HG02571 (cell line): ENCODE measurements at regions not wholly inside any gene's neighbourhood (a gene's known extent, or its start where the extent isn't known, plus 50 kb on each side); places are given as distances from the start of the nearest gene placed in this dataset.

Experiments
- ATAC-seq: cut with Tn5 transposase; IDR thresholded peaks from one replicate; pipeline ENCODE4 v1.9.1; 2021; ENCODE audit warnings: mild to moderate bottlenecking, moderate library complexity; ENCODE audit not compliant: unreplicated experiment

DNA sequence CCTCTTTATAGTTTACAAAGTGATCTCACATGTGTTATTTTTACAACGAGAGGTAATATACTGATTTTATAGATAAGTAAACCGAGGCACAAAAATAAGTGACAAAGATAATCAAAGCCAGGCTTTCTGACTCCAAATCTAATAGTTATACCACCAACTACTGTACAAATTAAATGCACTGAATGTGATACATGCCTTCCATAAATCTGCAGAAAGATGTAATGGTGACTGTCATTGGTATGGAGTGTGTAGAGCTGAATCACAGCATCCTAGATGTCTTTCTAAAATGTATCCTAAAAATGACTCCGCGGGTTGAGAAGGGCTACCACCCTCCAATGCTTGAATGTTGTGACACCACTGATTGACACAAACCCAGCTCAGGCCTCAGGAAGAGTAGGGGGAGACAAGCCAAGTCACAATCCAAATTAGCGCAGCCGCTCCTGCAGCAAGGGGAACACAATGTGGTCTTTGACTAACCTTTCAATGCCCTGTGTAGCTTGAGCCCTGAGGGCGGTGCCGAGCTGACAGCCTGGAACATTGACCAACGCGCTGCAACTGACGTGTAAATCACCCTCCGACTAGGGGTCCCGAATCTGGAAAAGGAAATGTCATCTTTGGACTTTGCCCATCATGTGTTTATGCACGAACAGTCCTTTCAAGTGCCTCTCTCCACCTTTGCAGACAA, 136.8 kb downstream of the OLIG3 start:
- no peak for ATAC-seq

DNA sequence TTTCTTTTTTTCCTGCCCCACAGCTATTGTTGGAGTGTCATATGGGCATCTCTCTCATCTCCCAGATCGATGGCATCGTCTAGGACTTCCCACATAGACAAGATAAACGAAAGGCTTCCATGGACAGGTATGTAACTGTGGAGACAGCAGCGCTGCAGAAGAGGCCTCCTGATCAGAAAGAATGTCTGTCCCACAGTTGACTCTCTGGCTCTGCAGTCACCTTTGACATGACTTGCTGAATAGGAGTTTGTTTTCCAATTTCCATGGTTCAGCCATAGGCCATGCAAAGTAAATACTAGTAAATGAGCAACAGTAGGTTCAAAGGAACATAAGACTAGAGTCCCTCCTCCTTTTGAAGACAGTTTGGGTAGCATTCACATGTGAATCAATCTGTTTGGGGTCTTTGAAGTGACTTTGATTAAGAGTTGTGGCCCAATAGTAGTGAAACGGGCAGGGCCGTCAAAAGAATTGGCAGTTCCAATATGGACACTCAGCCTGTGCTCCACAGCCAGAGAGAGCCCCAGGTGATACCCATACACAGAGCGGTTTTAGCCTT, 134.7 kb upstream of the IFNGR1 start:
- no peak for ATAC-seq

DNA sequence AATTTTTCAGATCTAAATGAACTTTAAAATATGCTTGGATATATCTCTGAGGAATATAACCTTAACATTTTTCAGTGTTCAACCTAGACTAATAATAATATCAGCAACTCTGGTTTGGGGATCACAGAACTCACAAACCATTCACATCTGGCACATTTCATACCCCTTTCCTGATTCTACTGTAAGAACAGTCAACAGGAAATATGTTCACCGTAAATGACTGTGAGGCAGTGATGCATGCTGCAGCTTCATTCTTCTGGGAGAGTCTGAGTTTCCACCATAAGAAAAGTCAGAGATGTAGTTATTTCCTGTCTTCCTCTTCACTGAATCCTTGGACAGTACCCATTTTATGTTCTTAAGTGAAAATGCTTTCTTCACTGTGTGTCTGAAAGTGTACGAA, 134.2 kb upstream of the IFNGR1 start:
- no peak for ATAC-seq

DNA sequence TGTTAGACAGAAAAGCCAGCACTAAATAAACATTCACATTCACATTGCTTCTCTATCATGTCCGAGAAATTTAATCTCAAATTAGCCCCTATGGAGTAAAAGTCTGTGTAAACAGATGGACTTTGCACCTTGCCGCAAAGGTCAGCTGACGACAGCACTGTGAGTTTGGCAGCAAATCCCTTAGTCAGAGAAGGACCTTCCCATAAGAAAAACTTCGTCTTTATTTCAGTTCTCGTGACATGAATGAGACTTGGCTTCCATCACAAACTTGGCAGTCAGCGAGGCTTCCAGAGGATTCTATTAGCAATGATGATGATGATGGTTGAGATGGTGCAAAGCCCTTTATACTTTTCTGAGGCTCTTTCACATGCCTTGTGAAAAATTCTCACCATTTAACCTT, 133.7 kb upstream of the IFNGR1 start:
- no peak for ATAC-seq

DNA sequence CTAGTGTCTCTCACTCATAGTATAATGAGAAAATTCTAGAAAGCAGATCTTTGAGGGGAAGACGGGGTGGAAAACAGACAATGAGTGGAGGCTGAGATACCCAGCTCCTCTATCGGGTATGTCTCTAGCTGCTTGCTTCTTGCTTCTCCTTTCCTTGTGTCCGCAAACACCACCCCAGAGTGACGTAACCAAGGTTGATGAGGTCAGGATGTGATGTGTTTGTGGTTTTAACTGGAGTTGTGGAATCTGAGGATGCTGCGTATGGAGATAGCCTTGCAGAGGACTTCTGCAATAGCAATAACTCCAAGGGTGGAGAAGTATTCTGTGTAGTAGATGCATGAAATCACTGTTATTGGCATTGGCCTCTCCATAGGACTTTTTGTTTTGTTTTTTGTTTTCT, 132.7 kb upstream of the IFNGR1 start:
- no peak for ATAC-seq

DNA sequence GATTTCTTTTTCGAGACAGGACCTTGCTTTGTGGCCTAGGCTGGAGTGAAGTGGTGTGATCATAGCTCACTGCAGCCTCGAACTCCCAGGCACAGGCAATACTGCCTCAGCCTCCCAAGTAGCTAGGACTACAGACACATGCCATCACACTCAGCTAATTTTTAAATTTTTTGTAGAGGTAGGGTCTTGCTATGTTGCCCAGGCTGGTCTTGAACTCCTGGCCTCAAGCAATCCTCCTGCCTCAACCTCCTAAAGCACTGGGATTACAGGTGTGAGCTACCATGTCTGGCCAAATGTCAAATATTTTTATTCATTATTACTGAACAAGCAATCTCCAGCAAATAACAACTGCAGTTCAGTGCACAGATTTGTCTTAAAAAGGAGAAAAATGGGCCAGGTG, 131.7 kb upstream of the IFNGR1 start:
- no peak for ATAC-seq

DNA sequence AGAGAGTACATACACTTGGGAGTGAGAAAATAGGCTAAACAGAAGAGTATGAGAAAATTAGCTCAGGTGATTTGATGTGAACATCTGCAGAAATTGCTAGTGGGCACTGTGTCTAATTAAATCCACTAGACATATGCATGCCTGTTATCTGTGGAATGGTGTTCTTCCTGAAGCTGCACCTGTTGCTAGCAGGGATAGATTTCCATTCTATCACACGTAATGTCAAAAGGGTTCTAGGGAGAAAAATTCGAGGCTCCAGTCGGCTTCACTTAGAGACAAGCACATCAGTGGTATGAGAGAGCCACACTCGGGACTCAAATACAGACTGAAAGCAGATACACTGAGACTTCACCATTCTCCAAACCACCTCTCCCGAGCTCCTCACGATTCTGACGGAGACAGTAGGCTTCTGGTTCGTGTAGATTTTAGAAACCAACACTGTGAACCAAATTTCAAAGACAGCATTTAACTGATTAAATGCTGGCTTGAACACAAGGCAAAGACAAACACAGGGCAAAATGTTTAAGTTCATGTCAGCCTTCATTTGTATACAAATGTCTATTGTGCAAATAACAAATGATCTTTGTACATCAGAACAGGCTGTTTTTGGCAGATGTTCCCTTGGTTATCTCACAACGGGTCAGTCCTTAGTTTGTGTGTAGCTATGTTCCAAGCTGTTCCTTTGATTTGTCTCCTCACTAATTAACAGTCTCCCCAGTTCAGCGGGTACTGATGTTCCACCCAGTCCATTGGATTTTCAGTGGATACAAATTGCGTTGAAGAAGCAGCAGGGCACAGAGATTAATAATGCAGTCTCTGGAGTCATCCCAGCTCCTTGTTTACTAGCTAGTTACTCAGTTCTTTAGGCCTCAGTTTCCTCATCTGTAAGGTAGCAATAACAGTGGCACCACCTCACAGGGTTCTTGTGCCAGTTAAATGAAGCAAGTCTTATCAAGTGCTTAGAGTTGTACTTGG, 131.0 kb upstream of the IFNGR1 start:
- no peak for ATAC-seq

DNA sequence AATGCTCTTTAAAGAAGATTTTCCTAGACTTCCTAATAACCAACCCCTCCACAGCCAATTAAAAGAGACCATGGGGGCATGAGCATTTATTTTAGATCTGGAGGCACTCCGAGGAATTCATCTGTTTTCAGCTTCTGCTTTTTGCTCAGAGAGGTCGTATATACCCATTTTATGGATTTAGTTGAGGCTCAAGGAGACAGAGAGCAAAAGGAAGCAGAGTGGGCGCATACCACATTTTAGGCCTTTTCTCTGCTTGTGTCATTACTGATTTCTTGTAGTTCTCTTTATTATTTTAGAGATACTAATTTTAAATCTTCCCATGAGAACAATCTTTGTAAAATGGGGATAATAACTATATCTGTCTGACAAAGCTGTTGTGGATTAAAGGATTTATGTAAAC, 129.6 kb upstream of the IFNGR1 start:
- no peak for ATAC-seq

DNA sequence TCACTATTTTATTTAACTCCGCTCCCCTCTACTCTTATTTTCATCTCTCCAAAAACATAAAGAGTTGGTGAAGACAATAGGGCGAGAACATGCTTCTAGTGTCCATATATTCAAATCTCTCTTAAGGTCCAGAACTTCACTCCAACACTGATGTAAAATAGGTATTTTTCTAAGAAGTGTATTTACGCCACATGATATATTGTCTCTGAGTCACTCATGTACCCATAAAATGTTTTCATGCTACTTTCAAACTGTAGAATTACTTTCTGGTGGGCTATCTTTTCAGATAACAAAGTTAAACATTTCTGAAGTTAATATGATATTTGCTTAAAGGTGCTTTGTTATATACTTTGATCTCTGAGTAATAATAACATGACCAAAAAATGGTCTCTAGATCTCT, 124.1 kb upstream of the IFNGR1 start:
- ATAC-seq = no peak

DNA sequence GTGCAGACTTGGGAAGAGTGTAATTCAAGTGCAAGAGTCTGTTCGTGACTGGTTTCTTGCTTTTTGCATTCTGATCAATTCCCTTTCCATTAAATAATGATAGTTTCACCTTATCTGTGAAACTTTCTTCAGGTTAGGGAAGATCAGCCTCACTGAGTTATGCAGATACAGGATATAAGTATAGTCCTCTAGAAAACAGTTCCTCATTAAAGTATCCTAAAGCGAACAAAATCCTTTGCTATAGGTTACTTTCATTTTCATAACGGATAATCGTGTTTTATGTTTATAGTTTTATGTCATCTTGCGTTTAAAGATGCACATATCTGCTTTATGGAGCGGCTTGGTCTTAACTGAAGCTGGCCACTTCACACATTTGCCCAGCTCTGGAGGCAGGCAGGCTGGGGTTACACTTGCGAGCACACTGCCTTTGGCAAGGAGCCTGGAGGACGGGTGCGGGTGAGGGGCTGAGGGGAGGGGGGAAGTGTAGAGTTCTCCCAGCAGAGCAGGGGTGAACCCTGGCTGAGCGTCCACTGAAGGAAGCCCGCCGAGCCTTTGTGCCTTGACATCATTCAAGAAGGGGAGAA, 123.5 kb upstream of the IFNGR1 start:
- no peak for ATAC-seq

DNA sequence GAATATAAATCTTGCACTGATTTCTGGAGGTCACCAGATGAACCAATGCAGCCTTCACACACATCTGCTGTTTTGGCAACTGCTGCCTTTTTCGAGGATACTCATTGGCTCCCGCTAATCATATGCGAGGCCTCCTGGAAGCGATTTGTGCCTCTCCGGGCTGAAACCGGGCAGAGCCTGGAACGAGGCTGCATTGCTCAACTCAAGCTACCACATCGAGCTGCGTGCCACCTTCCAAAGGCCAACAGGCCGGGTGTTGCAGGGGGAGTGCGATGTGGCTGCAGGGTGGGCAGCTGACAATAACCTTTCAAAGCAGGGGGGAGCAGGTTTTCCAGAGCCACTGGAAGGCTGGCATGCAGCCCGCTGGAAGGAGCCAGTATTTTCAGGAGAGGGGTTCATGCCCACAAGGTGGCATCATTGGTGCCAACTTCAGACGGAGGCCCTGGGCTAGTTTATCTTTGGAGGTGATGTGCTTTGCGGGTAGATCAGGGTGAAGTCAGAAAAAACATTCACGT, 122.6 kb upstream of the IFNGR1 start:
- no peak for ATAC-seq

DNA sequence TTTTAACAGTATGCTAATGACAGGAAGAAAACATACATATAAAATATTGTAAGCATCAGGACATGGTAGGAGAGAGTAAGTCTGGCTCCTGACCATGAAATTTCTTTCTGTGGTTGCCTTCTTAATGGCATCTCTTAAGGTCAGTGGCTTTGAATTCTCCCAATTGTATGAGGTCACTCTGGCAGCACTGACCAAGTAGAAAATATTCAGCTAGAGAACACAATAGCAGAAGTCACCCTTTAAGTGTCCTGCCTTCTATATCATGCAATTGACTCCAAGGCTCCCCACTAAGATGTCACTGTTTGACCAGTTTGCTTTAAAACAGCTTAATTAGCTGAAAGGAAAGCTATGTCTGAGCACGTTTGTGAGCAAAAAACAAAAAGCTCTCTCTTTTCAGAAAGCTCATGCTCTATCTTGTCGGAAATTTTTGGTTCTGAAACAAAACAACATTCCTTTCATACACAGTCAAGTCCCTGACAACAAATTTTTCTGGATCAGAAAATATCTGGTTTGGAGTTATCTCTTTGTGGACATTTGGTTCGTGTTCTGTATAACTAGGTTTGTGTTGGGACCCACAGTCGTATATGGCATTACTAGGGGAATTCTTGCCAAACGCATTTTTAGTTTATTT, 120.9 kb upstream of the IFNGR1 start:
- ATAC-seq = no peak

DNA sequence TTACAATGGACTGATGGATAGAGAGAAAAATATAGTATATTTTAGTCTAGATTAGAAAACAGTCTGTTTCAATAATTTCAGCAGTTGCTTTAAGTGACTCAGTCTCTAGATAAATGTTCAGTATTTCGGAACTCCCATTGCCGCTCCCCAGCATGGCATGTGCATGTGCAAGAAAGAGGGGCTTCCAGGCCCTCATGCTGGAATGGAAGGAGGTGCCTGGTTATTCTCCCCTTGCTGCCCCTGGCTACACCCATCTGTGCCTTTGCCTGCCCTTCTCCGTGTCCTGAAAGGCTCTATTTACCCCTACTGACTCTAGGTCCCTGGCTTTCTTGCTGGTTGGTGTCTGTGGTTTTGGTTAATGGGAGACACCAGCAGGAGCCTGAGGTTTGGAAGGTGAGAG, 115.7 kb upstream of the IFNGR1 start:
- no peak for ATAC-seq

DNA sequence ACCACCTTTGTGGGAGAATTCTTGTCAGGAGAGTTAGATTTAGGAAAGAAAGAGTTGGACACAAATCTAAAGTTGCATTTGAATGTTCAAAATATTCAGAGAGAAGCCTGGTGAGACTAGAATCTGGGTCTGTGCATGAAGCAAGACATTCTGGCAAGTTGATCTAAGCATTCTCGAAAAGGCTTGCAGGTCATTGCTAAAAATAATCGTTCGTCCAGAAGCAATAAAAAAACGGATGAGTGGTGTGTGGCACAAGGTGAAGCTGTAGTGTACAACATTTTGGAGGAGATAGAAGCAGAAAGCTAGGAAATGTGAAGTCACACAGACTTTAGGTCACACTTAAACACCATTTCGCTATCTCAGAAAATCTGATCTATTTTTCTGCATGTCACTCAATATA, 114.9 kb upstream of the IFNGR1 start:
- ATAC-seq = no peak

DNA sequence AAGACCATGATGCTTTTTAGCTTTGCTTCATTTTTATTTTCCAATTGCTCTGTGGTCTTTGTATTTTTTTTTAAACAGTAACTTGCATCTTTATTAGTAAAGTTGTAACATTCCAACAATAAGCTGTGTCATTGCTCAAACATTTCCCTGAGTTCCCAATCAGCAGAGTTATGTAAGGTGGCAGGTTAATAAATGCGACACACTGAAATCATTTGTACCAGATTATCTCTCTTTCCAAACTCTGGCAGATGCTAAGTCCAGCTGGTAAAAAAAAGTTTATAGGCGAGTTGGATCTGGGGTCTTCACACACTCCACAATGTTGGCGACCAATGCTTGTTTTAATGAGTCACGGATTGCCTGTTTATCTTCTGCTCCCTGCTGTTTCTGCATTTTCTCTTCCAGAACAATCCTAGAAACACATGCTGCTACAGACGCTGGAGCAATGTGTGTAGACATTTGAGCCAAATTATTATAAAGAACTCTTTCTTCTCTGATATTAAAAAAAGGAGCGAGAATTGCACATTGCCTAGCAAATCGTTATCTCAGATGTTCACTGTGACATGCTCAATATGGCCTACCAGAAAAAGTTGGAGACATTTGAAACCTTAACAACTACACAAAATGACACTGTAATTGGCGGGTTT, 113.6 kb upstream of the IFNGR1 start:
- no peak for ATAC-seq

DNA sequence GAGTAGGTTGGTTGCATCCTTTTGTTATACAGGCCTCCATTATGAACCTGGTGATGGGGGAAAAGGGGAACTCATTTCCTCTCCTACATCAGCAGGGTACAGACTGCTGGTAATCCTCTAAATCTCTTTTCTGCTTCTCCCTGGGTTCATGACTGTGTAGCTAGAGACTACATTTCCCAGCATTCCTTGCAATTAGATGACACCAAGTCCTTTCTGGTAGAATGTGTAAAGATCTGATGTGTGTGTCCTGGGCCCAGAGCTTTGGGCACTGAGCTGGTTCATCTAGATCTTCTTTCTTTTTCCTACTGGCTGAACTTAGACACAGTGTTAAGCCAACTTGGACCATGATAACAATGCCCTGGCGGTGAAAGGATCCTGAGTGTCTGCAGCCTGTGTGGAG, 104.7 kb upstream of the IFNGR1 start:
- no peak for ATAC-seq

DNA sequence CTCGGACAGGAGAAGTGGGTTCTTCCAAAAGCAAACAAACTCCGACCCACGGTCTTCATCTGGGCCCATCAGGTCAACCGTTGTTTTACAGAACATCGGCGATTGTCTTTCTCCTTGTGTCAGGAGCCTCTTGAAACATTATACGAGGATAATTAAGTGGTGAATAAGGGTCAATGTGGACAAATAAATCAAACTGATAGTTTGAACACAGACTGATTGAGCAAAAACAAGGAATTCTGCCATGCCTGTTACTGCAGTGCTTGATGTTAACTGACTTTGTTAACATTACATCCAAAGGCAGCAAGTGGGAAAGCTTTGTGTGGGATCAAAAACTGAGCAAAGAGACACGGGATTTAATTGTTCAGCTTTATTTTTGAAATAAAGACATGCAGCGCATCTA, 101.1 kb upstream of the IFNGR1 start:
- ATAC-seq = no peak

DNA sequence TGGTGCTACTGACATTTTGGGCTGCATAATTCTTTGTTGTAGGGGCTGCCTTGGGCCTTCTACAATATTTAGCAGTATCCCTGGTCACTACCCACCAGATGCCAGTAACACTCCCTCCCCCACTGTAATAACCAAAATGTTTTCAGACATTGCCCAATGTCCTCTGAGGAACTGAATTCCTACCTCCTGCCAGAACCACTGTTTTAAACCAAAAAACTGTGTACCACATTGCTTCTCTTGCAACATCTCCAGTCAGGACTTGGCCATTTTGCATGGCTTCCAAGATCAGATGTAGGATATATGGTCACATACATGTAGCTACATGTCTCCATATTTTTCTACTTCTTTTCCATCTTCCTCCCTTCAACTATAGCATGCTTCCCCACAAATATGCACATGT, 97.4 kb upstream of the IFNGR1 start:
- no peak for ATAC-seq

DNA sequence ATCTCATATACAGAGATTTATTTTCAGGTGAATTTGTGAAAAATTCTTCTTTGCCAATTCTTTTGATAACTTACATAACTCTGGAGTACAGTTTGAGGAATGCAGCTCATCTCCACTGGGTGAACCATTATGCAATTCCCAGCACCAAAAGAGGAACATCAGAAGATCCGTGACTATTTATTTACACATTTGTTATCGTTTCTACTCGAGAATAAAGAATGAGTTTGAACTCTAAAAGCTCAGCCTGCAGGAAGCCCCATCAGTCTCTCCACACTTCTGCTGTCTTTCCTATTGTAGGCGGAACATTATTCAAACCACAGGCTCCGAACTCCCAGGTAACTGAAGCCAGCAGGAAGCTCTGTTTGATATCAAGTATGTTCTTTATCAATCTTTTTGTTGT, 95.9 kb upstream of the IFNGR1 start:
- no peak for ATAC-seq
